HepG2 (cell line): ENCODE measurements at regions not wholly inside any gene's neighbourhood (a gene's known extent, or its start where the extent isn't known, plus 50 kb on each side); places are given as distances from the start of the nearest gene placed in this dataset.

Experiments
- ATAC-seq: fragments of 200-7000 bp; cut with Tn5 transposase; 3 replicates; pipeline ENCODE4 v1.9.1; 2020; ENCODE audit warnings: mild to moderate bottlenecking, moderate library complexity
- BruUV-seq: library from RNA; stranded (reverse); fragments of 400-500 nt; replicated peaks from 2 replicates; lab custom pipeline; 2021; lab: Mats Ljungman, UMichigan
- CTCF ChIA-PET: fragments of 300-600 bp; formaldehyde crosslinking; extraction: SDS; loops from one replicate; lab custom pipeline; 2021; ENCODE audit warnings: low total read pairs, inconsistent platforms, low intra/inter-chr PET ratio; lab: Yijun Ruan, JAX
- POLR2A ChIA-PET: fragments of 350-600 bp; sonication (Branson Sonifier 250); formaldehyde crosslinking; loops from one replicate; lab custom pipeline; 2020; ENCODE audit warnings: antibody characterized with exemption, inconsistent platforms; lab: Yijun Ruan, JAX
- DNase-seq: peaks from one replicate; pipeline ENCODE4 v3.0.0-alpha.2; 2015; ENCODE audit warnings: low spot score
- FAIRE-seq: peaks from 3 replicates; lab custom pipeline; 2011; peaks lifted over from hg19 to GRCh38; lab: Jason Lieb, UNC
- H2AFZ ChIP-seq: one replicate; pipeline ENCODE4 v1.6.1; 2011; ENCODE audit warnings: low read length, inconsistent platforms
- H3K27ac ChIP-seq: fragments of 300-600 bp; 3 replicates; pipeline ENCODE4 v1.8.0; 2011; ENCODE audit warnings: mixed run types, mild to moderate bottlenecking, mixed read lengths, low read length, inconsistent platforms; ENCODE audit not compliant: insufficient read depth; ENCODE audit errors: extremely low read length
- H3K27me3 ChIP-seq, 2 experiments: fragments of 200-600 bp in 1 of 2; 2 replicates in 1 of 2; 3 replicates in 1 of 2; pipeline versions ENCODE4 v1.6.0 to v1.8.0; 2011; ENCODE audit warnings: low read length in 2 of 2, mild to moderate bottlenecking in 2 of 2, moderate library complexity in 2 of 2, inconsistent platforms in 1 of 2; ENCODE audit not compliant: insufficient read depth in 2 of 2, control insufficient read depth in 1 of 2
- H3K36me3 ChIP-seq, 2 experiments: fragments of 200-600 bp in 1 of 2; replicated peaks in 1 of 2; 2 replicates in 1 of 2; 3 replicates in 1 of 2; pipeline versions ENCODE4 v1.5.1 to v1.8.0; 2011; ENCODE audit warnings: low read length in 2 of 2, inconsistent platforms in 1 of 2; ENCODE audit not compliant: insufficient read depth in 2 of 2, control insufficient read depth in 1 of 2
- H3K4me1 ChIP-seq: 2 replicates; pipeline ENCODE4 v1.5.1; 2012; ENCODE audit warnings: low read length, inconsistent platforms; ENCODE audit not compliant: insufficient read depth
- H3K4me2 ChIP-seq: 2 replicates; pipeline ENCODE4 v1.6.0; 2011; ENCODE audit warnings: low read depth, low read length, inconsistent platforms
- H3K4me3 ChIP-seq, 3 experiments: fragments of 200-600 bp in 1 of 3; sonication (generic), shearing (Covaris generic) in 1 of 3; replicated peaks in 1 of 3; 2 replicates each; pipeline ENCODE4 v1.5.1; 2011 to 2016; ENCODE audit warnings: low read length in 3 of 3, inconsistent platforms in 2 of 3, low read depth in 2 of 3, mild to moderate bottlenecking in 2 of 3, control low read depth in 1 of 3, mixed read lengths in 1 of 3; ENCODE audit not compliant: insufficient read depth in 1 of 3
- H3K79me2 ChIP-seq: one replicate; pipeline ENCODE4 v1.6.1; 2011; ENCODE audit warnings: low read length, inconsistent platforms; ENCODE audit not compliant: insufficient read depth
- H3K9ac ChIP-seq: 2 replicates; pipeline ENCODE4 v1.6.0; 2011; ENCODE audit warnings: mild to moderate bottlenecking, low read depth, low read length, inconsistent platforms; ENCODE audit not compliant: insufficient read depth
- H3K9me3 ChIP-seq: 2 replicates; pipeline ENCODE4 v1.5.1; 2012; ENCODE audit warnings: mild to moderate bottlenecking, low read length
- H4K20me1 ChIP-seq: 2 replicates; pipeline ENCODE4 v1.6.0; 2011; ENCODE audit warnings: inconsistent platforms, mild to moderate bottlenecking, low read length, moderate library complexity; ENCODE audit not compliant: insufficient read depth
- ATF7-NPFF ChIP-seq: sonication (generic); formaldehyde crosslinking; IDR thresholded peaks from 2 replicates; pipeline ENCODE4 v1.8.1; 2023; ENCODE audit warnings: mild to moderate bottlenecking, low read depth, missing genetic modification reagents, moderate library complexity
- CERS6 ChIP-seq: sonication (generic); formaldehyde crosslinking; IDR thresholded peaks from 2 replicates; pipeline ENCODE4 v1.5.0; 2020; ENCODE audit warnings: missing genetic modification reagents
- GPBP1L1 ChIP-seq: sonication (generic); formaldehyde crosslinking; IDR thresholded peaks from 2 replicates; pipeline ENCODE4 v1.5.0; 2020; ENCODE audit warnings: mild to moderate bottlenecking, missing genetic modification reagents
- GZF1 ChIP-seq: sonication (generic); formaldehyde crosslinking; IDR thresholded peaks from 2 replicates; pipeline ENCODE4 v1.5.1; 2020; ENCODE audit warnings: mild to moderate bottlenecking, missing genetic modification reagents
- HDAC2 ChIP-seq: sonication (generic); formaldehyde crosslinking; IDR thresholded peaks from 2 replicates; pipeline ENCODE4 v1.4.0; 2020; ENCODE audit warnings: missing genetic modification reagents
- MLX ChIP-seq: IDR thresholded peaks from 2 replicates; pipeline ENCODE4 v1.6.1; 2016
- MLXIP ChIP-seq: sonication (generic); formaldehyde crosslinking; IDR thresholded peaks from 2 replicates; pipeline ENCODE4 v1.9.0; 2021; ENCODE audit warnings: missing genetic modification reagents, borderline replicate concordance
- NFAT5 ChIP-seq: sonication (generic); formaldehyde crosslinking; IDR thresholded peaks from 2 replicates; pipeline ENCODE4 v1.4.0; 2020; ENCODE audit warnings: missing genetic modification reagents
- SMAD1 ChIP-seq: sonication (generic); formaldehyde crosslinking; IDR thresholded peaks from 2 replicates; pipeline ENCODE4 v1.4.0; 2020; ENCODE audit warnings: missing genetic modification reagents, low read depth, mild to moderate bottlenecking, borderline replicate concordance
- ZNF326 ChIP-seq: sonication (generic); formaldehyde crosslinking; IDR thresholded peaks from 2 replicates; pipeline ENCODE4 v1.4.0; 2020; ENCODE audit warnings: missing genetic modification reagents, borderline replicate concordance
- ZNF335 ChIP-seq: sonication (generic); formaldehyde crosslinking; IDR thresholded peaks from 2 replicates; pipeline ENCODE4 v1.4.0; 2020; ENCODE audit warnings: missing genetic modification reagents
- ZNF569 ChIP-seq: sonication (generic); formaldehyde crosslinking; IDR thresholded peaks from 2 replicates; pipeline ENCODE4 v1.5.0; 2020; ENCODE audit warnings: mild to moderate bottlenecking, missing genetic modification reagents, moderate library complexity, borderline replicate concordance
- ZNF747 ChIP-seq: sonication (generic); formaldehyde crosslinking; IDR thresholded peaks from 2 replicates; pipeline ENCODE4 v1.8.1; 2023; ENCODE audit warnings: missing genetic modification reagents, mild to moderate bottlenecking, borderline replicate concordance
- ZZZ3 ChIP-seq: sonication (generic); formaldehyde crosslinking; IDR thresholded peaks from 2 replicates; pipeline ENCODE4 v1.4.0; 2020; ENCODE audit warnings: missing genetic modification reagents, mild to moderate bottlenecking, borderline replicate concordance
- WGBS: methylation state at CpG from one replicate; pipeline ENCODE4 v1.1.6; 2017; ENCODE audit warnings: low lambda C conversion rate; 5-methylcytosine and 5-hydroxymethylcytosine counted together
- in situ Hi-C: cut with HindIII; loops from 2 replicates; pipeline ENCODE4 v1.10.0; 2017; ENCODE audit warnings: low pct_unique_long_range_greater_than_20kb; ENCODE audit not compliant: extremely low pct_ligation_motif_present
- intact Hi-C: fragments of 100-400 bp; cut with micrococcal nuclease; formaldehyde crosslinking; loops from one replicate; pipeline ENCODE4 v1.10.0; 2022; ENCODE audit not compliant: unreplicated experiment

- no TSS peak for BruUV-seq
- POLR2A ChIA-PET, result no interaction called here
- peaks cover 0 to 22% of the 10 kb centered on the region in 2 experiments; a peak in 3 of 5 replicates for H3K27me3 ChIP-seq
- H4K20me1 ChIP-seq, result no peaks in the 10 kb centered on the region
- intact Hi-C loops (no loop called here), in situ Hi-C loops (no loop called here)
- no peak overlapping the region for H3K27ac ChIP-seq
- H3K9me3 ChIP-seq, result no peaks in the 10 kb centered on the region
- no peaks in the 10 kb centered on the region for H3K36me3 ChIP-seq
- H2AFZ ChIP-seq, result no peak overlapping the region
- H3K4me1 ChIP-seq, result peaks cover 8% of the 10 kb centered on the region
- DNase-seq (no peak), ATAC-seq (no peak), FAIRE-seq (no peak)
- no peak overlapping the region for H3K4me3 ChIP-seq
- H3K79me2 ChIP-seq, result no peaks in the 10 kb centered on the region
- CTCF ChIA-PET, result no interaction called here
- H3K9ac ChIP-seq, result no peak overlapping the region
- 56% methylated on average over 2 of the region's 2 CpGs for WGBS
- H3K4me2 ChIP-seq, result no peak overlapping the region
- TF ChIP-seq ZNF569 (no peak), ZNF747 (CRISPR knock-in tag) (no peak), MLX (CRISPR knock-in tag) (no peak), ZNF335 (CRISPR knock-in tag) (no peak), GPBP1L1 (CRISPR knock-in tag) (no peak), MLXIP (CRISPR knock-in tag) (no peak), SMAD1 (CRISPR knock-in tag) (no peak), NFAT5 (no peak), CERS6 (CRISPR knock-in tag) (no peak), ZNF326 (CRISPR knock-in tag) (no peak), GZF1 (CRISPR knock-in tag) (no peak), ATF7-NPFF (CRISPR knock-in tag) (no peak), ZZZ3 (no peak), HDAC2 (CRISPR knock-in tag) (no peak)
Measured at GRCh38 chr2:64232266-64232665, 88.0 kb upstream of the PELI1 start.
